Ishikawa (cell line): ENCODE measurements at regions not wholly inside any gene's neighbourhood (a gene's known extent, or its start where the extent isn't known, plus 50 kb on each side); places are given as distances from the start of the nearest gene placed in this dataset.

Experiments
- CEBPB ChIP-seq: IDR thresholded peaks from 2 replicates; pipeline ENCODE4 v1.6.1; 2012
- CREB1 ChIP-seq: IDR thresholded peaks from 2 replicates; pipeline ENCODE4 v1.6.1; 2012; ENCODE audit warnings: low read depth
- EGR1 ChIP-seq: IDR thresholded peaks from 2 replicates; pipeline ENCODE4 v1.6.1; 2012
- EP300 ChIP-seq: IDR thresholded peaks from 2 replicates; pipeline ENCODE4 v1.6.1; 2012; ENCODE audit warnings: borderline replicate concordance
- RAD21 ChIP-seq: IDR thresholded peaks from 2 replicates; pipeline ENCODE4 v1.6.1; 2012; ENCODE audit warnings: low read depth
- TF ChIP-seq, protein P1 (sequence below): IDR thresholded peaks from 2 replicates; pipeline ENCODE4 v1.6.1; 2012; ENCODE audit warnings: low read depth, mild to moderate bottlenecking
- TF ChIP-seq, protein P2 (sequence below): IDR thresholded peaks from 2 replicates; pipeline ENCODE4 v1.6.1; 2012

DNA sequence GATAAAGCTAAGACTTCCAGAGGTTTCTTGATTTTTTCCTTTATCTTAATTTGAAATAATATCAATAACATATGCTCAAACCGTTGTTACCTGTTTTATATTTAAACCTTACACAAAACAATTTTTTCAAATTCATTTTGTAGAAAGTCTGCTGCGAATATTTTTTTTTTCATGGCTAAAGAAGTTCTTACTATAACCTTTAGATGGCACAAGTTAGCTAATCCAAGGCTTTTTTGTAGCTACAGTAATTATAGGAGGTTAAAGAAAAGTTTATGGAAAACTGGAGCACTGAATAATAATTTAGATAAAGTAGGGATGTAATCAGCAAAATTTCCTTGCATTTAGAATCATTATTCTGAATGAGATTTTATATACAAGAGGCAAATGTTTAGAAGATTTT lies 78.0 kb upstream of the PNPT1 start:
- TF ChIP-seq CREB1 = no peak
- no peak for TF ChIP-seq CEBPB
- no peak for TF ChIP-seq EP300
- no peak for TF ChIP-seq EGR1
- TF ChIP-seq RAD21 = peak; percentile 62
- TF ChIP-seq, protein P1, sequence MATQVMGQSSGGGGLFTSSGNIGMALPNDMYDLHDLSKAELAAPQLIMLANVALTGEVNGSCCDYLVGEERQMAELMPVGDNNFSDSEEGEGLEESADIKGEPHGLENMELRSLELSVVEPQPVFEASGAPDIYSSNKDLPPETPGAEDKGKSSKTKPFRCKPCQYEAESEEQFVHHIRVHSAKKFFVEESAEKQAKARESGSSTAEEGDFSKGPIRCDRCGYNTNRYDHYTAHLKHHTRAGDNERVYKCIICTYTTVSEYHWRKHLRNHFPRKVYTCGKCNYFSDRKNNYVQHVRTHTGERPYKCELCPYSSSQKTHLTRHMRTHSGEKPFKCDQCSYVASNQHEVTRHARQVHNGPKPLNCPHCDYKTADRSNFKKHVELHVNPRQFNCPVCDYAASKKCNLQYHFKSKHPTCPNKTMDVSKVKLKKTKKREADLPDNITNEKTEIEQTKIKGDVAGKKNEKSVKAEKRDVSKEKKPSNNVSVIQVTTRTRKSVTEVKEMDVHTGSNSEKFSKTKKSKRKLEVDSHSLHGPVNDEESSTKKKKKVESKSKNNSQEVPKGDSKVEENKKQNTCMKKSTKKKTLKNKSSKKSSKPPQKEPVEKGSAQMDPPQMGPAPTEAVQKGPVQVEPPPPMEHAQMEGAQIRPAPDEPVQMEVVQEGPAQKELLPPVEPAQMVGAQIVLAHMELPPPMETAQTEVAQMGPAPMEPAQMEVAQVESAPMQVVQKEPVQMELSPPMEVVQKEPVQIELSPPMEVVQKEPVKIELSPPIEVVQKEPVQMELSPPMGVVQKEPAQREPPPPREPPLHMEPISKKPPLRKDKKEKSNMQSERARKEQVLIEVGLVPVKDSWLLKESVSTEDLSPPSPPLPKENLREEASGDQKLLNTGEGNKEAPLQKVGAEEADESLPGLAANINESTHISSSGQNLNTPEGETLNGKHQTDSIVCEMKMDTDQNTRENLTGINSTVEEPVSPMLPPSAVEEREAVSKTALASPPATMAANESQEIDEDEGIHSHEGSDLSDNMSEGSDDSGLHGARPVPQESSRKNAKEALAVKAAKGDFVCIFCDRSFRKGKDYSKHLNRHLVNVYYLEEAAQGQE = no peak
- TF ChIP-seq, protein P2, sequence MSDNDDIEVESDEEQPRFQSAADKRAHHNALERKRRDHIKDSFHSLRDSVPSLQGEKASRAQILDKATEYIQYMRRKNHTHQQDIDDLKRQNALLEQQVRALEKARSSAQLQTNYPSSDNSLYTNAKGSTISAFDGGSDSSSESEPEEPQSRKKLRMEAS = no peak
